ENCODE measurements at regions not wholly inside any gene's neighbourhood (a gene's known extent, or its start where the extent isn't known, plus 50 kb on each side); places are given as distances from the start of the nearest gene placed in this dataset.

DNA sequence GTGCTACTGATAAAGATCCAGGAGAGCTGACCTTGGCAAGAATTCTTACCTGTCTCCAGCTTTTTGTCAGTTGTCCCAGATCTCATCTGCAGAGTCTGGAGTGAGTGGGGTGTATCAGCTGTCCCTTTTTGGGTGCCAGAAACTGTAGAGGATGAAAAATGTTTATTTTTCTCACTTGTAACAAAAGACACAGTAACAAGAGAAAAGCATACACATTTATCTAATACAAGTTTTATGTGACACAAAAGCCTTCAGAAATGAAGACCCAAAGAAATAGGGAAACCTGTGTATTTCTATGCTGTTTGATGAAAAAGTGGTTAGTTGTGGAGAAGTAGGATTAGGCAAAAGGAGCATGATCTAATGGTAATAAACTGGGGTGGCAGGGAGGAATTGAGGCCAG, 58.5 kb upstream of the NPVF start:
- H2AFZ ChIP-seq (ENCODE audit: low read length) = no peak overlapping the region
- H3K79me2 ChIP-seq (ENCODE audit: insufficient read depth, low read depth, low read length) = no peaks in the 10 kb centered on the region
- ChIA-PET POLR2A (interaction anchor here (1.0 kb wide), 1 partner anchor 12 kb away, joined by 3 read pairs; no protein-coding TSS in a partner anchor), CTCF (ENCODE audit: unreplicated experiment) (no interaction called here)
- H3K4me1 ChIP-seq (ENCODE audit: insufficient read depth, low read length, poor library complexity, severe bottlenecking) = no peaks in the 10 kb centered on the region
- BruUV-seq (replicated peaks) = no TSS peak
- no peaks in the 10 kb centered on the region for H4K20me1 ChIP-seq (ENCODE audit: insufficient read depth, low read length)
- H3K4me2 ChIP-seq (ENCODE audit: low read length) = no peak overlapping the region
- no peak overlapping the region for H3K27ac ChIP-seq (ENCODE audit: low read depth, low read length, poor library complexity, severe bottlenecking)
- H3K9me3 ChIP-seq (ENCODE audit: low read length) = no peaks in the 10 kb centered on the region
- TF ChIP-seq, protein P1, sequence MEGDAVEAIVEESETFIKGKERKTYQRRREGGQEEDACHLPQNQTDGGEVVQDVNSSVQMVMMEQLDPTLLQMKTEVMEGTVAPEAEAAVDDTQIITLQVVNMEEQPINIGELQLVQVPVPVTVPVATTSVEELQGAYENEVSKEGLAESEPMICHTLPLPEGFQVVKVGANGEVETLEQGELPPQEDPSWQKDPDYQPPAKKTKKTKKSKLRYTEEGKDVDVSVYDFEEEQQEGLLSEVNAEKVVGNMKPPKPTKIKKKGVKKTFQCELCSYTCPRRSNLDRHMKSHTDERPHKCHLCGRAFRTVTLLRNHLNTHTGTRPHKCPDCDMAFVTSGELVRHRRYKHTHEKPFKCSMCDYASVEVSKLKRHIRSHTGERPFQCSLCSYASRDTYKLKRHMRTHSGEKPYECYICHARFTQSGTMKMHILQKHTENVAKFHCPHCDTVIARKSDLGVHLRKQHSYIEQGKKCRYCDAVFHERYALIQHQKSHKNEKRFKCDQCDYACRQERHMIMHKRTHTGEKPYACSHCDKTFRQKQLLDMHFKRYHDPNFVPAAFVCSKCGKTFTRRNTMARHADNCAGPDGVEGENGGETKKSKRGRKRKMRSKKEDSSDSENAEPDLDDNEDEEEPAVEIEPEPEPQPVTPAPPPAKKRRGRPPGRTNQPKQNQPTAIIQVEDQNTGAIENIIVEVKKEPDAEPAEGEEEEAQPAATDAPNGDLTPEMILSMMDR (conservative IDR thresholded peaks at IDR 0.05; ENCODE audit: low read length) = no peak
- no peak for TF ChIP-seq EZH2phosphoT487 (IDR thresholded peaks at IDR 0.05; ENCODE audit: borderline replicate concordance, low read depth, low read length)
- no peaks in the 10 kb centered on the region for H3K36me3 ChIP-seq (ENCODE audit: insufficient read depth, low read length)
- intact Hi-C loops (cut with micrococcal nuclease; ENCODE audit: unreplicated experiment) = no loop called here
- H3K4me3 ChIP-seq (ENCODE audit: low read depth, low read length, poor library complexity, severe bottlenecking) = no peak overlapping the region
- no peak for DNase-seq (ENCODE audit: low spot score)
- H3K9me2 ChIP-seq (ENCODE audit: insufficient read depth, low read length) = no peaks in the 10 kb centered on the region

DNA sequence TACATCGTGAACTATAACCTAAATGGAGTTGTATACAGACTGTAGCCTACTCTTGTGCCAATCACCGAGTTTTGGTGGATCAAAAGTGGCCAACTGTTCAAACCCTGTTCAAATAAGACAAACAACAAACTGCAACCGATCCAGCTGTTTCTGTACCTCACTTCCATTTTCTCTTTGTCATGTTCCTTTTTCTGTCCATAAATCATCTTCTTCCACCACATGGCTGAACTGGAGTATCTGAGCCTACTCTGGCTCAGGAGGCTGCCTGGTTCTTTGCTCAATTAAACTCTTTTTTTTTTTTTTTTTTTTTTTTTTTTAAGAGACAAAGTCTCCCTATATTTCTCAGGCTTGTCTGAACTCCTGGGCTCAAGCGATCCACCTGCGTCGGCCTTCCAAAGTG, 59.0 kb upstream of the NPVF start:
- POLR2A ChIA-PET = interaction anchor here (0.6 kb wide), 2 partner anchors 712 to 1299 kb away, joined by 3 to 4 read pairs; no protein-coding TSS in a partner anchor
- CTCF ChIA-PET (ENCODE audit: unreplicated experiment) = no interaction called here
- Histone ChIP-seq H3K4me1 (ENCODE audit: insufficient read depth, low read length, poor library complexity, severe bottlenecking) (no peaks in the 10 kb centered on the region), H3K9me3 (ENCODE audit: low read length) (no peaks in the 10 kb centered on the region), H3K4me3 (ENCODE audit: low read depth, low read length, poor library complexity, severe bottlenecking) (no peak overlapping the region), H3K36me3 (ENCODE audit: insufficient read depth, low read length) (no peaks in the 10 kb centered on the region), H3K79me2 (ENCODE audit: insufficient read depth, low read depth, low read length) (no peaks in the 10 kb centered on the region), H4K20me1 (ENCODE audit: insufficient read depth, low read length) (no peaks in the 10 kb centered on the region), H3K9me2 (ENCODE audit: insufficient read depth, low read length) (no peaks in the 10 kb centered on the region), H3K4me2 (ENCODE audit: low read length) (no peak overlapping the region), H2AFZ (ENCODE audit: low read length) (no peak overlapping the region), H3K27ac (ENCODE audit: low read depth, low read length, poor library complexity, severe bottlenecking) (no peak overlapping the region)
- BruUV-seq (replicated peaks) = no TSS peak
- intact Hi-C loops (cut with micrococcal nuclease; ENCODE audit: unreplicated experiment) = no loop called here
- no peak for DNase-seq (ENCODE audit: low spot score)
- TF ChIP-seq, protein P1 (conservative IDR thresholded peaks at IDR 0.05; ENCODE audit: low read length) = no peak
- TF ChIP-seq EZH2phosphoT487 (IDR thresholded peaks at IDR 0.05; ENCODE audit: borderline replicate concordance, low read depth, low read length) = no peak

- POLR2A ChIA-PET = interaction anchor here (0.6 kb wide), 1 partner anchor 163 kb away, joined by 3 read pairs; no protein-coding TSS in a partner anchor
- no TSS peak for BruUV-seq (replicated peaks)
- H3K27ac ChIP-seq (ENCODE audit: low read depth, low read length, poor library complexity, severe bottlenecking) = no peak overlapping the region
- no peak for DNase-seq (ENCODE audit: low spot score)
- no peak overlapping the region for H2AFZ ChIP-seq (ENCODE audit: low read length)
- intact Hi-C loops (cut with micrococcal nuclease; ENCODE audit: unreplicated experiment) = no loop called here
- no peaks in the 10 kb centered on the region for H3K9me2 ChIP-seq (ENCODE audit: insufficient read depth, low read length)
- TF ChIP-seq, protein P1 (conservative IDR thresholded peaks at IDR 0.05; ENCODE audit: low read length) = no peak
- TF ChIP-seq EZH2phosphoT487 (IDR thresholded peaks at IDR 0.05; ENCODE audit: borderline replicate concordance, low read depth, low read length) = no peak
- H3K36me3 ChIP-seq (ENCODE audit: insufficient read depth, low read length) = no peaks in the 10 kb centered on the region
- CTCF ChIA-PET (ENCODE audit: unreplicated experiment) = no interaction called here
- H3K79me2 ChIP-seq (ENCODE audit: insufficient read depth, low read depth, low read length) = no peaks in the 10 kb centered on the region
- H3K4me2 ChIP-seq (ENCODE audit: low read length) = no peak overlapping the region
- H3K4me1 ChIP-seq (ENCODE audit: insufficient read depth, low read length, poor library complexity, severe bottlenecking) = no peaks in the 10 kb centered on the region
- H3K4me3 ChIP-seq (ENCODE audit: low read depth, low read length, poor library complexity, severe bottlenecking) = no peak overlapping the region
- H4K20me1 ChIP-seq (ENCODE audit: insufficient read depth, low read length) = no peaks in the 10 kb centered on the region
- no peaks in the 10 kb centered on the region for H3K9me3 ChIP-seq (ENCODE audit: low read length)
Observed at GRCh38 chr7:25288556-25289307, 60.4 kb upstream of the NPVF start.

Measured in OCI-LY7 (cell line).